ENCODE measurements at regions not wholly inside any gene's neighbourhood (a gene's known extent, or its start where the extent isn't known, plus 50 kb on each side); places are given as distances from the start of the nearest gene placed in this dataset.
A peak's percentile ranks its signal among the peaks of the same experiment; 100 is the strongest.

DNA sequence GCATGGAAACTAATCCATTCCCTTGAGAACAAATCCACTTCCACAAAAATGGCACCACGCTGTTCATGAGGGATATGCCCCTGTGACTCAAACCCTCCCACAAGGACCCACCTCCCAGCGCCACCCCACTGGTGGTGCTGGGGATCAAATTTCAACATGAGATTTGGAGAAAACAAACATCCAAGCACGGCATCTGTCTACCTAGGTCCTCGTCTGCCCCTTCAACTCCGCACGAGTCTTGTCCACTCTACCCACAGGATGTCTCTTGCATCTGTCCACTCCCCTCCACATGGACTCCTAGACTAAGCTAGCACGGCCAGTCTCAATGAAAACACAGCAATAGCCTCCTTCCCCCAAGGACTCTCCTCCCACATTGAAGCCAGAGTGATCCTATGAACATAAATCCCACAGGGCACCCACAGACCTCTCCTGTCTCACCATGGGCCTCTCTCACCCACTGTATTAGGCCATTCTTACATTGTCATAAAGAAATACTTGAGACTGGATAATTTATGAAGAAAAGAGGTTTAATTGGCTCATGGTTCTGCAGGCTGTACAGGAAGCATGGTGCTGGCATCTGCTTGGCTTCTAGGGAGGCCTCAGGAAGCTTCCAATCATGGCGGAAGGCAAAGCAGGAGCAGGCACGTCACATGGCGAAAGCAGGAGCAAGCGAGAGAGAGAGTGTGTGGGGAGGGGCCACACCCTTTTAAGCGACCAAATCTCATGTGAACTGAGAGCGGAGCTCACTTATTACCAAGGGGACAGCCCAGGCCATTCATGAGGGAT, 101.4 kb downstream of the TOMM20 start:
- DNase-seq (ENCODE audit: low read depth, low spot score), result no peak

DNA sequence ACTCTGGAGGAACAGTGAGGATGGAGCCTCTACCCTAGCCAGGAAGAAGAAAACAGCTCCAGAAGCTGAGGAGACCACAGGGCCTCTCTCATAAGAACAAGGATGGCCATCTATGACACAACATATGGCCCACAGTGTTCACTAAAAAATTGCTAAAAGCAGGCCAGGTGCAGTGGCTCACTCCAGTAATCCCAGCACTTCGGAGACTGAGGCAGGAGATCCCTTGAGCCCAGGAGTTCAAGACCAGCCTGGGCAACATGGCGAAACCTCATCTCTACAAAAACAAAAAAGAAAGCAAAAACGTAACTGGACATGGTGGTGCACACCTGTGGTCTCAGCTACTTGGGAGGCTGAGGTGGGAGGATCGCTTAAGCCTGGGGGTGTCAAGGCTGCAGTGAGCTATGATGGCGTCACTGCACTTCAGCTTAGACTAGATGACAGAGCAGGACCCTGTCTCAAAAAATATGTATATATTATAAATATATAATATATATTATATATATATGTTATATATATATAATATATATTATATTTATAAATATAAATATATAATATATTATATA, 103.1 kb downstream of the TOMM20 start:
- DNase-seq (ENCODE audit: low read depth, low spot score), result no peak

DNA sequence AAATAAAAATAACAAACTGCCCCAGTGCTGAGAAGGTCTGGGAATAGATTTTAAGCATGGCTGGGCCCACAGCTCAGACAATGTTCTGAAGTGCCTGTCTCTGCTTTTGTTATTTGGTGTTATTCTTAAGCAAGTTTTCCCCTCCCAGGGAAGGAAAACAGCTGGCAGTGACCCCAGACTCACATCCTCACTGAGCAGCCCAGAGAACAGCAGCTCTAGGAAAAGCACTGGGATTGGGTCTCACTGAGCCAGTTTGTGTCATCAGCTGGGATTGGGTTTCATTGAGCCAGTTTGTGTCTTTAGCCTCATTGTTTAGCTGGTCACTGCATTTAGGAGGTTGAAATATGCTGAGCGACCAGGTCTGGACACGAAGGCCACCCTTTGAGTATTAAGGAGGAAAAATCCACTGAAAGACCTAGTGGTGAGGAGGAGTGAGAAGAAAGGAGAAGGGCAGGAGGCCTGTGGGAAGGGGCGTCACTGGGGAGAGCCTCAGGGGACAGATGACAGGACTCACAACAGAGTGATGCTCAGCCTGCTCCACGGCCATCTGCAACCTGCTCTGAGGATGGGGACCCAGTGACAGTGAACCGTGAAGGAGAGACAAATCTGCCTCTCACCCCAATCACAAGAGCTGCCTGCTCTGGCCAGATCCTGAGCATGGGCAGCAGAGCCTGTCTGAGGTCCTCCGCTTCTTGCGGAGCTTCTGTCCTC, 103.8 kb downstream of the TOMM20 start:
- no peak for DNase-seq (ENCODE audit: low read depth, low spot score)

DNA sequence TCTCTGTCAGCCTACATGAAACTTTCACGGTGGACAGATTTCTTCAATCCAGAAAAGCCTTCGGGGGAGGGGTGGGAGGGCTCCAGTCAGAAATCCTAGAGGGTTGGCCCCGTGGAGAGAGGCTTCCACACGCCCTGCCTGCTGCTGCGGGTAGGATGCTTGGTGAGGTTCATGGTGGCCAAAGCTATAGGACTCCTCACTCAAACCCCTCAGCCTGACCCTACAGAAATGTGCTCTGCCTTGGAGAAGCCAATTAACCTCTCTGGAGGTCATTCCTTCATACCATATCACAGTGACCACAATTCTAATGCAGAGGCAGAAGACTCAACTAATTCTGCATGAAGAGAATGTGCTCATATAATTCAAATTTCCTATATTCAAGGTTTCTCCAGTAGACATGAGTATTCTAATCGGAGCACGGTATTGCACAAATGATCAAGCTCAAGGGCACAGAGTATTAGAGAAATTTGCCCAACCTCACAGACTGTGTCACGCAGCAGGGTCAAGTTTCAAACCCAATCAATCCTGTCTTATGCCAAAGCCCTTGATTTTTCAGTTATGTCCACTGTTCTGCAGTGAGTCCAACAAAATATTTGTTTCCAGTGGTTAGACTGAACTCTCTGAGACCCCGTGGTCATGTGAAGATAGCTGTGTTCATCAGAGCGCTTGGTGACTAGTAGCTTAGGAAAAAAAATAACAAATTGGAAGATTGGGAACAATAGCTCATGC, 104.8 kb downstream of the TOMM20 start:
- DNase-seq (ENCODE audit: low read depth, low spot score), result no peak

DNA sequence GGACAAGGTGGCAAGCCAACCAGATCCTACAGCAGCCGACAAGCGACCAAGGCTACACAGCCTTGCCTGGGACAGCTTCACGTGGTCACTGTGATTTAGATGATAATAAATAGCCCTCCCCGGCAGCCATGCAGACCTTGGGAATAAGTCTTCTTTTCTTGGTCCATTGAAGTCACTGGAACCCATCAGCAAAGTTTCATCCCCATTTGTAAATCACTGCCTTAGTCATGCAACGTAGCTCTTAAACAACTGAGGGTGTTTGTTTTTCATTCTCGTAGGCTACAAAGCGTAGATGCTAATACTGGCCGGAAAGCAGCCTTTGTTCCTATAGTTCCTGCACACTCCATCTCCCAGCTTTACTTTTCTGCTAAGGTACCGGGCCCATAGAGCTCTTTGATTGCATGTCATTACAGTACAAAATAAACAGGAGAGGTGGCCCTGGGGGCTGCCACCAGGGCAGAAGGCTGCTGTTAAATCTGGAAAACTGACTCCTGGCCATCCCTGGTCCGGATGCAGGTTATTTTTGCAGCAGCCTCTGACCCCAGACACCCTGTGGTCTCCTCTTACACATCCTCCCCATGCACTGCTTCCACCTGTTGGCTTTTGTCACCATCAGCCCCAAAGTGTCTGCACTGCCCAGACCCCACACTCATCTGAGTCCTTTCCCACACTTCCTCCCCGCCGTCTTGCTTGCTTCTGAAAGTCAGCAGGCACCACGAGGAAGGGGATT, 105.5 kb downstream of the TOMM20 start:
- DNase-seq (ENCODE audit: low read depth, low spot score), result no peak

DNA sequence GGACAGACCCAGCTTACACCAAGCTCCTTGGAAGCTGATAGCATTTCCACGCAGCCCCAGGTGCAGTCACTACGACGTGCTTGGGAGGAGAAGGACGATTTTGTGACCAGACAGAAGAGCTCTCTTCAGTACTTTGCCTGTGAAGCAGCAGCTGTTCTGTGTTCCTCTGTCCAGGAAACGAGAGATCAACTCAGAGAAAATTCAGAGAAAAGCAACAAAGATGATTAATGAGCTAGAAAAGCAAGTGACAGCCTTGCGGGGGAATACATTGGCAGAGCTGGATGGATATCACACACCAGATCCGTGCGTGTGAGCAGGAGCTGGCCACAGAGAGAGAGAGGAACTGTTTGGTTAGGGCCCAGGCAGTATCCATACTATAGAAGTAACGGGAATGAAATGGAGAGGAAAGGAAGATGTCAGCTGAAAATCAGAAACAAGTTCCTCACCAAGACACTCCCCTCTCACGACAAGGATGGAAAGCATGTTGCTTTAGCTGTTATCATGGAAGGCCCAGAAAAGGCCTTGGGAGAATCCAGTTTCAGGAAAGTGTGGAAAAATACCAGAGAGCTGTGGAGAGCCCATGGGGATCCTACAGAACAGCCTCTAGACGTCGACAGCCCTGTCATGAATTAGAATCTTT, 106.2 kb downstream of the TOMM20 start:
- DNase-seq (ENCODE audit: low read depth, low spot score), result no peak

DNA sequence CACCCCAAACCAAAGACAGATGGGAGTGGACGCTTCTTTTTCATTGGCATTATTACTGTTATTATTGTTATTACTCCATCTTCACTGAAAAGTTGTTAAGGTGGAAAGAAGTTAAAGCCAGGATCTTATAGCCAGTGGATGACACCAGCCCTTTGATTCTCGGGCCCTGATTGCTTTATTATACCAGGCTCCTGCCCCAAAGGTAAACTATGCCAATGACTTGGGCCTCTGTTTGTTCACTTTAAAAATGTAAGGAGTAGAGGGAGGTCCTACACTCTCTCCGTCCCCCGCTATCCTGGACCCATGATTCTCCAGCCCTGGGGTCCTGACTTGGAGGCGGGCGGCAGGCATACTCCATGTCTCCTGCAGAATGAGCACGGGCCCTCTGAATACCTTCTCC, 106.8 kb downstream of the TOMM20 start:
- no peak for DNase-seq (ENCODE audit: low read depth, low spot score)

DNA sequence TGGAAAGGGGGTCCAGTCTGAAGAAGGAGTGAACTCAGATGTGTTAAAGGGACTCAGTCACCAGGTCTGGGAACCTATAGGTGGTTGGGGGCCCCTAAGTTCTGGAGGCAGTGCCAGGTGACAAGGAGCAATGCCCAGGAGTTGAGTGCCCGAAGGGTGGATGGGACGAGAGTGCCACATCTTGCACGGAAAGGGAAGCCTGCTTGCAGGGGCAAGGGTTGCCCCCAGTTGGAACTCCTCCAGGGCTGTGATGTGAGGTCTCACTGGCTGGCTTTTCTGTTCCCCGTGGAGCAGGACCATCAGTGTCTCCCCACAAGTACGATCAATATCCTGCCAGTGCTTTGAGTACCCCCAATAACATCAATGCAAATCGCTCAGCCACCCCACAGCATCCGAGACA, 107.3 kb downstream of the TOMM20 start:
- no peak for DNase-seq (ENCODE audit: low read depth, low spot score)

DNA sequence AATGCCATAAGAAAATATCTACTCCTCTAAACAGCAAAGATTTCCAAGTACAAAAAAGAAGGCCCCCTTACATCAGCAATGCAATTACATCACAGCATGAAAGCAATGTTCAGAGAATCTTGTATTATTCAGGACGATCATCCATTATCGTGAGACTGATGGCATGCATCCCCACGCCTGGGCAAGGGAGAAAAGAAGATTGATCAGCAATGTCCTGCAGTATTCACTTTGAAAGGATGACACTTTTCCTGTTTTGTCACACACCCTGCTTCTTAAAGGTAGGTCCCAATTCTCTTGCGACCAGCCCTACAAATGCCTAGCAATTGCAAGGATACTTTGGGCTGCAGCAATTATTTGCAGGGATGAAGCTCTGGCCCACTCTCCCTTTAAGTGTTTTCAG, 108.7 kb downstream of the TOMM20 start:
- DNase-seq (ENCODE audit: low read depth, low spot score), result no peak

DNA sequence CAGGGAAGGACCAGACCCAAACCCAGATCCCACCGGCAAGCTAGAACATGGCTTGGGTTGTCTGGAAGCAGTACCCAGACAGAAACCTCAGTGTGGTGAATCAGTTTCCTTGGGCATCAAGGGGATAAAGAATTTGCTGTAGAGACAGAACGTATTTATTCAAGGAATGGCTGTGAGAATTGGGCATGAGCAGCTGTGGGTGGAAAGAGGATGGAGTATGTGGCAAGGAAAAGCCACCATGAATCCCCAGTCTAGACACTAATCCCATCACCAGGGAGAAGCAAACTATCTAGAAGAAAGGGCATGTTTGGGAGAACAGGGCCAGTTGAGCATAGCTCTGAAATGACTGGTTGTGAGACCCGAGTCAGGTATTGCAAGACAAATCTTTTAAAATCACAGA, 109.2 kb downstream of the TOMM20 start:
- DNase-seq (ENCODE audit: low read depth, low spot score), result no peak

DNA sequence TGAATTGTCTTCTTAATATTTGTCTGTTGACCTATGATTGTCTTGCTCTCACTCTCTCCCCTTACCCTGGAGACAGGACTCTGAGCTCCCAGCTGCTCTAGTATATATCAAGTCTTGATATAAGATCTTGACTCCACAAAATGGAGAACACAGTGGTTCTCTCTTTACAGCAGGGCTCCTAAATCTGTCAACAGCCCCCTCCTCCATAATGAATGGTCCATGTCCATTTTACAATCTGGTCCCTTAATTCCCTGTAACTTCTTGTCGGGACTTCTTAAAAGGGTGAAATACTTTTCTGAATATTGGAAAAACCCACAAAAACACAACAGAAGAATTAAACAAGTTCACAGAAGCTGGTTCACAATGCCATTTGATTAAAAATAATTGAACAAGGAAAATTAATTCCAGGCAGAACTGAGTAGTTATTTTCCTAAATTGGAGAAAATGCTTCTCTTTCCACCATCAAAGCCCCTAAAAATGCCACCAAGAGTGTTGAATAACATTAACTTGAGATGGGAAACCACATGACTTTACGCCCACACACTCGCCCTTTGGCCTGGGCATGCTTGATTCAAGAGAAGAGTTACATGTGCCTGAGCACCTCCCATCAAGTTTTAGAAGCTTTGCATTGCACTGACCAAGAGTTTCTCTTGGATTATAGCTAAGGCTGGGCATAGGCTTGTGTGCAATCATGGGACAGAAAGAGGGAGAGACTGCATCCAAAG, 109.8 kb downstream of the TOMM20 start:
- DNase-seq (ENCODE audit: low read depth, low spot score), result no peak

DNA sequence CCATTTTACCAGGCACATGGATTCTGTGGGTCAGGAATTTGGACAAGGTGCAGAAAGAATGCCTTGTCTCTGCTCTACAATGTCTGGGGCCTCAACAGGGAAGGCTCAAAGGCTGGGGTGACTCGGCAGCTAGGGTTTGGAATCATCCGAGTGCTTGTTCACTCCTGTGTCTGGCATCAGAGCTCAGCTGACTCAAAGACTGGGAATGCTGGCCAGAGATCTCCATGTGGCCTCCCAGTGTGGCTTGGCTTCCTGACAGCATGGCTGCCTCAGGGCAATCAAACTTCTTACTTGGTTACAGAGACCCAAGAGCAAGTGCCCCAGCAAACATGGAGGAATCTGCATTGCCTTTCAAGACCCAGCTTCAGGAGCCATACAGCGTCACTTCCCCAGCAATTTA, 110.5 kb downstream of the TOMM20 start:
- DNase-seq (ENCODE audit: low read depth, low spot score), result no peak

DNA sequence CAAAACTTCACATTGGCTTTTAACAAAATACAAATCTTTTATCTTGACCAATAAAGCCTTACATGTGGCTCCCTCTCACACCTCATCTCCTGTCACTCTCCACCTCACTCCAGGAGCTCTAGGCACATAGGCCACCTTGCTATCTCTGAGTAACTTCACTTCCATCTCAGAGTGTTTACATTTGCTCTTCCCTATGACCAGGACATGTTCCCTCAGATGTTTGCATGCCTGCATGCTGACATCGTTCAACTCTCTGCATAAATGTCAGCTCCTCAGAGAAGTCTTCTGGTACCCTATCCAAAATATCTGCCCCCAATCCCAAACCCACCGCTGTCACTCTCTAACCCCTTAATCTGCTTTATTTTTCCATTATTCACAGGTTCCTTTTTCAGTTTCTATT, 110.9 kb downstream of the TOMM20 start:
- no peak for DNase-seq (ENCODE audit: low read depth, low spot score)

DNA sequence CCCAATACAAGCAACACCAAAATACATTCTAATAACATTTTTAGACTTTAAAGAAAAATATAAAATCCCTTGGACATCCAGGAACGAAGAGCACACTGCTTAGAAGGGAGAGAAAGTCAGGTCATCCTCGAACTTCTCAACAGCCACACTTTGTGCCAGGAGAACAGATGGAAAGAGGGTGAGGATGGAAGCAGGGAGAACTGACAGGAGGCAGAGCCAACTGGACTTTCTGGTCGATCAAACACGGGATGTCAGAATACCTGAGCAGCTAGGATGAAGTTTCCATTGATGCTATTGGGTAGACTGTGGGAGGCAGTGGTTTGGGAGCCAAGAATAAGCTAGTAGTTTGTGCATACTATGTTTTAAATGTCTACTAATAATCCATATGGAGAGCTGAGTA, 111.4 kb downstream of the TOMM20 start:
- DNase-seq (ENCODE audit: low read depth, low spot score), result no peak

DNA sequence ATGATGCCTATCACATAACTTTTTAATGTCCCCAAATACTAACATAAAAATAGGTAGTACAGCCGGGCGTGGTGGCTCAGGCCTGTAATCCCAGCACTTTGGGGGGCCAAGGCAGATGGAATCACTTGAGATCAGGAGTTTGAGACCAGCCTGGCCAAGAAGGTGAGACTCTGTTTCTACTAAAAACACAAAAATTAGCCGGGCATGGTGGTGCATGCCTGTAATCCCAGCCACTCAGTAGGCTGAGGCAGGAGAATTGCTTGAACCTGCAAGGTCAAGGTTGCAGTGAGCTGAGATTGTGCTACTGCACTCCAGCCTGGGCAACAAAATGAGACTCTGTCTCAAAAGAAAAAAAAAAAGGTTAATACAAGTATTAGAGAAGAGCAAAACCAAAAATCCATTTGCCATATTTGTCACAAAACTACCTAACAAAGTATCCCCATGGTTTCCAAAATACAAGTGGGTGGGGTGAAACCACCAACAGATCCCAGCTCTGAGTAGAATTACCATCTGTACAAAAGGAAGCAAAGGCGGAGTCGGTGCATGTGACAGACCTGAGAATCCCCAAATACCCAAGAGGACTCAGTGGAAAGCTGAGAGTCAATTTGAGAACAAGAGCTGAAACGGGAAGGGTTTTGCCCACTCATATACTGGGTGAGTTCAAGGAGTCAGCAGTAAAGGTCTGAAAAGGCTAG, 113.2 kb downstream of the TOMM20 start:
- DNase-seq (ENCODE audit: low read depth, low spot score), result peak; percentile 4

DNA sequence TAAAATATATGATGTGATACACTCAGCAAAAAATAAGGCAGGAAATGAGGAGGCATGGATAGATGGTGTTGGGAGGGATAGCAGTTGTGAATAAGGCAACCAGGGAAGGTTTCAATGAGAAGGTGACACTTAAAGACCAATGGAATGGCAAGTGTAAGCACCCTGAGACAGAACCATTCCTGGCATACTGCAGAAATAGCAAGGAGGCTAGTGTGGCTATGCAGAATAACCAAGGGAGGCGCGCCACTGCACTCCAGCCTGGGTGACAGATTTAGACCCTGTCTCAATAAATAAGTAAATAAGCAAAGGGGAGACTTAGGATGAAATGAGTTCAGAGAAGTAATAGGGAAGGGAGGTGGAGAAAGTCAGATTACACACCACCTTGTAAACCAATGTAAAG, 113.9 kb downstream of the TOMM20 start:
- DNase-seq (ENCODE audit: low read depth, low spot score), result no peak

DNA sequence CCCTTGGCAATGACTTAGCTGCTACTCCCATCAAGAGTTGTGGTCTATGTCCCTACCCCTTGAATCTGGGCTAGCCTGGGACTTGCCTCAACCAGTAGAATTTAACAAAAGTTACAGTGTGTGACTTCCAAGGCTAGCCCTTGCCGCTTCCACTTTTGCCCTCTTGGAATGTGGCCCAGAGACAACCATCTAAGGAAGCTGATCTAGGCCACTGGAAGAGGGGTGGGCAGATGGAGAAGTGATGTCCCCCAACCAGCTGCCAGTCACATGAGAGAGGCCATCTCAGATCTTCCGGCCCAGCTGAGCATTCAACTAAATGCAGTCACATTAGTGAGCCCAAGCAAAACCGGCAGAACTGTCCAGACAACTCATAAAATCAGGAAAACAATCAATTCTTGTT, 115.1 kb downstream of the TOMM20 start:
- no peak for DNase-seq (ENCODE audit: low read depth, low spot score)

DNA sequence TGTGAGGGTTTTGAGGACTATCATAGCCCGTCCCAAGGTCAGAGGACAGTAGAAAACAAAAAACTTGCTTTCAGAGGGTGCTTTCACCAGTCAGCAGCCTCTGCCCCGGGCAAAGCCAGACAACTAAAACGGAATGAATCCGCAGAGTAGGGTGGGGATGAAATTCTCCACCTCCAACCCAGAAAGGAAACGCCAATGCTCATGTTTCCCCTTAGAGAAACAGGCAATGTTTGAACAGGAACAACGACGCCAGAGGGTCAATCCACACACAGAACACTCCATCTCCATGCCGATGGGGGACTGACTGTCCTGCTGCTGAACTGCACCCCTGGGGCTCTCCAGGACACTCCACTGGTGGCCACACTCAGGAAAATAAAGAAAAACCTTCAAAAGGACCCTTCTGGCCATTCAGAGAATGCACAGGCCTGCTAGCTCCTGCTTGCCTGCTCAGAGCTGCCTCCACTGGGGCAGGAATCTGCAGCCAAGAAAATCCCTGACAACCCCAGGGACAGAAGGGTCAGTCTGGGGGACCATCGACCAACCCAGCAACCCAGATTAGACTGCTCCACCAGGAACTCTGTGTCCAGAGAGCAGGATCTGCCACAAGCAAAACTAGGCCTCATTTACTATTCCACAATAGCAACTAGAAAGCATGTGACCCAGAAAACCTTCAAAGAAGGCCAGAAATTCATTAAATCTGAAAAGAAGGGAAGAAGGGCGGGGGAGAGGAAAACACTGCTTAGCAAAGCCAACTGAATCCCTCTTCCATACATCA, 116.0 kb downstream of the TOMM20 start:
- DNase-seq (ENCODE audit: low read depth, low spot score), result no peak

All from activated CD4-positive, CD25-positive, alpha-beta regulatory T cell treated with anti-CD3 and anti-CD28 coated beads, Interleukin-2, amount 50 U/mL, for 16 hours (primary cell).